Ovary (tissue), 7 donors: ENCODE measurements at regions not wholly inside any gene's neighbourhood (a gene's known extent, or its start where the extent isn't known, plus 50 kb on each side); places are given as distances from the start of the nearest gene placed in this dataset.

ENCODE experiments used
- DNase-seq, 5 donors: peaks; one replicate each; pipeline ENCODE4 v3.0.0-alpha.2; 2019 to 2020
- H3K27ac ChIP-seq, 2 donors: fragments of 200-600 bp; one replicate each; pipeline versions ENCODE4 v1.5.1 to v1.8.0; 2019 to 2022
- H3K27me3 ChIP-seq: fragments of 200-600 bp; one replicate; pipeline ENCODE4 v1.8.0; 2022
- H3K36me3 ChIP-seq: fragments of 200-600 bp; sonication (generic); one replicate; pipeline ENCODE4 v1.5.1; 2019
- H3K4me1 ChIP-seq: one replicate; pipeline ENCODE4 v1.8.1; 2013; ENCODE audit warnings: mild to moderate bottlenecking, moderate library complexity; ENCODE audit not compliant: insufficient read depth
- H3K4me3 ChIP-seq: fragments of 200-600 bp; sonication (generic); one replicate; pipeline ENCODE4 v1.5.1; 2017
- H3K9me3 ChIP-seq, 2 donors: fragments of 200-600 bp in 1 of 2; sonication (generic) in 1 of 2; one replicate each; pipeline versions ENCODE4 v1.5.1 to v1.8.1; 2013 to 2019; ENCODE audit warnings: mild to moderate bottlenecking in 1 of 2, moderate library complexity in 1 of 2
- EP300 ChIP-seq: sonication (generic); formaldehyde crosslinking; IDR thresholded peaks from one replicate; pipeline ENCODE4 v1.6.1; 2017; ENCODE audit warnings: antibody characterized with exemption
- POLR2A ChIP-seq: fragments of 450-650 bp; IDR thresholded peaks from one replicate; pipeline ENCODE4 v1.6.1; 2017; ENCODE audit warnings: antibody characterized with exemption, mild to moderate bottlenecking, moderate library complexity
- WGBS, 3 donors: extraction: QIAGEN DNeasy Blood & Tissue Kit in 1 of 3; methylation state at CpG; one replicate each; pipeline versions ENCODE4 v1.1.5 to v1.1.7; 2013 to 2017; 5-methylcytosine and 5-hydroxymethylcytosine counted together
- intact Hi-C, 4 donors: fragments of 100-400 bp; cut with DNase I; formaldehyde crosslinking; loops; one replicate each; pipeline versions ENCODE4 v1.11.0 to v1.15.1; 2022 to 2023
- TF ChIP-seq, protein P1 (sequence below), 3 donors: fragments of 450-650 bp in 2 of 3; fragments of 200-600 bp in 1 of 3; IDR thresholded peaks; one replicate each; pipeline versions ENCODE4 v1.5.1 to v1.8.0; 2016 to 2022; ENCODE audit warnings: antibody characterized with exemption in 3 of 3, mild to moderate bottlenecking in 1 of 3
- donor health status: DM: no; HTN: no; CAD: no; lungs with moderate emphysema.
- donor health status: DM: no; HTN: no; CAD: no.
- donor health status: Bipolar disorder and iron deficiency.
- donor health status: DM: no; HTN: no; CAD: no.
- donor health status: DM: yes; HTN: yes; CAD: no.

DNA sequence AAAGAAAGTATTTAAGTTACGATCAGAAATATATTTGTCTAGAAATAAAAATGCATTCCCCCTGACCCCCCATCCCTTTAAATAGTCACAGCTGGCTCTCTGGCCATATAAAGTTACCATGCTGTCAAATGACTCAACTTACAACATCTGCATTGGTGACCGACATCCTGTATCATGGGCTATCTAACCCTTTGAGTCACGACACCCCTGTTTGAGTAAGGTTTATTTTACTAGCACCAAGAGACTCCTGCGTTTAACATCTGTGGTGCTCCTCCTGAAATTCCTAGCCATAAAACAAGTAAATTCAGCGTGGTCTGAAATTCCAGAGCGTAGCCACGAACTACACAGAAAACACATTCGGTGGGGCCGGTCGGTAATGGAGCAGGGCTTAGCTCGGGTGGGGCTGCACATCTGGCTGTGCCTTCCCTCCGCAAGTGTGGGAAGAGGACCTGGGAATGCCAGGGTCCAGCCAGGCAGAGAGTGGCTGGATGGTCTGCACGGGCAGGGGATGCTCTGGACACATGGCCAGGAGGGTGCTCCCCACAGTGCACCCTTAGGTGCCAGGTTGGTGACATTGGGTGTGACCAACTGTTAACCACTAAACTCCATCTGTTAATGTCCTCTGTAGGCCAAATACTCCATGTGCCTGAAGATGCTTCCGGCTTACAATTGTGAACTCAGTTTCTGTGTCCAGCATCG, 53.0 kb upstream of the CLDN14 start:
- no peak overlapping the region for H3K27ac ChIP-seq
- H3K27me3 ChIP-seq: no peaks in the 10 kb centered on the region
- DNase-seq: no peak
- no peak overlapping the region for H3K4me3 ChIP-seq
- no peaks in the 10 kb centered on the region for H3K36me3 ChIP-seq
- intact Hi-C loops: no loop called here
- H3K4me1 ChIP-seq: no peaks in the 10 kb centered on the region
- TF ChIP-seq, protein P1, sequence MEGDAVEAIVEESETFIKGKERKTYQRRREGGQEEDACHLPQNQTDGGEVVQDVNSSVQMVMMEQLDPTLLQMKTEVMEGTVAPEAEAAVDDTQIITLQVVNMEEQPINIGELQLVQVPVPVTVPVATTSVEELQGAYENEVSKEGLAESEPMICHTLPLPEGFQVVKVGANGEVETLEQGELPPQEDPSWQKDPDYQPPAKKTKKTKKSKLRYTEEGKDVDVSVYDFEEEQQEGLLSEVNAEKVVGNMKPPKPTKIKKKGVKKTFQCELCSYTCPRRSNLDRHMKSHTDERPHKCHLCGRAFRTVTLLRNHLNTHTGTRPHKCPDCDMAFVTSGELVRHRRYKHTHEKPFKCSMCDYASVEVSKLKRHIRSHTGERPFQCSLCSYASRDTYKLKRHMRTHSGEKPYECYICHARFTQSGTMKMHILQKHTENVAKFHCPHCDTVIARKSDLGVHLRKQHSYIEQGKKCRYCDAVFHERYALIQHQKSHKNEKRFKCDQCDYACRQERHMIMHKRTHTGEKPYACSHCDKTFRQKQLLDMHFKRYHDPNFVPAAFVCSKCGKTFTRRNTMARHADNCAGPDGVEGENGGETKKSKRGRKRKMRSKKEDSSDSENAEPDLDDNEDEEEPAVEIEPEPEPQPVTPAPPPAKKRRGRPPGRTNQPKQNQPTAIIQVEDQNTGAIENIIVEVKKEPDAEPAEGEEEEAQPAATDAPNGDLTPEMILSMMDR (IDR thresholded peaks at IDR 0.05): no peak
- TF ChIP-seq POLR2A (no peak), EP300 (no peak)
- no peaks in the 10 kb centered on the region for H3K9me3 ChIP-seq
- 81 to 87% (median 83%) methylated on average over 15 of the region's 15 CpGs for WGBS, 3 donors

DNA sequence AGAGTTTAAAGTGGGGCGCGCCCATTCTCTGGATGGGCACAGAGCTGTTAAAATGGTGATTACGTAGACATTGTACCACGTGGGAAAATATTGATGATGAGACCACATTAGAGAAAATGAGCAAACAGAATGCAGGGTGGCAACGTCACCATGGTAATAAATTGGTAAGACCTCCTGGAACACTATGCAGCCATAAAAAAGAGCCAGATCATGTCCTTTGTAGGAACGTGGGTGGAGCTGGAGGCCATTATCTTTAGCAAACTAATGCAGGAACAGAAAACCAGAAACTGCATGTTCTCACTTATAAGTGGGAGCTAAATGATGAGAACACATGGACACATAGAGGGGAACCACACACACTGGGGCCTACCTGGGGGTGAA, 53.5 kb upstream of the CLDN14 start:
- H3K27ac ChIP-seq: no peak overlapping the region
- whole genome bisulfite sequencing, 3 donors: 81 to 88% (median 82%) methylated on average over 6 of the region's 6 CpGs
- no peaks in the 10 kb centered on the region for H3K36me3 ChIP-seq
- no peak for DNase-seq
- H3K4me1 ChIP-seq: no peaks in the 10 kb centered on the region
- H3K9me3 ChIP-seq: no peaks in the 10 kb centered on the region
- no peak overlapping the region for H3K4me3 ChIP-seq
- H3K27me3 ChIP-seq: no peaks in the 10 kb centered on the region
- TF ChIP-seq EP300 (no peak), POLR2A (no peak)
- intact Hi-C loops: no loop called here

GRCh38 chr21:36534656-36535055, 54.7 kb upstream of the CLDN14 start:
- Histone ChIP-seq H3K27ac (no peak overlapping the region), H3K36me3 (no peaks in the 10 kb centered on the region), H3K4me3 (no peak overlapping the region), H3K9me3 (no peaks in the 10 kb centered on the region), H3K27me3 (no peaks in the 10 kb centered on the region), H3K4me1 (no peaks in the 10 kb centered on the region)
- no peak for DNase-seq
- 69 to 71% (median 71%) methylated on average over 3 of the region's 3 CpGs for WGBS, 3 donors
- intact Hi-C loops: no loop called here
- TF ChIP-seq POLR2A: no peak
- TF ChIP-seq, protein P1 (IDR thresholded peaks at IDR 0.05): no peak
- no peak for TF ChIP-seq EP300

DNA sequence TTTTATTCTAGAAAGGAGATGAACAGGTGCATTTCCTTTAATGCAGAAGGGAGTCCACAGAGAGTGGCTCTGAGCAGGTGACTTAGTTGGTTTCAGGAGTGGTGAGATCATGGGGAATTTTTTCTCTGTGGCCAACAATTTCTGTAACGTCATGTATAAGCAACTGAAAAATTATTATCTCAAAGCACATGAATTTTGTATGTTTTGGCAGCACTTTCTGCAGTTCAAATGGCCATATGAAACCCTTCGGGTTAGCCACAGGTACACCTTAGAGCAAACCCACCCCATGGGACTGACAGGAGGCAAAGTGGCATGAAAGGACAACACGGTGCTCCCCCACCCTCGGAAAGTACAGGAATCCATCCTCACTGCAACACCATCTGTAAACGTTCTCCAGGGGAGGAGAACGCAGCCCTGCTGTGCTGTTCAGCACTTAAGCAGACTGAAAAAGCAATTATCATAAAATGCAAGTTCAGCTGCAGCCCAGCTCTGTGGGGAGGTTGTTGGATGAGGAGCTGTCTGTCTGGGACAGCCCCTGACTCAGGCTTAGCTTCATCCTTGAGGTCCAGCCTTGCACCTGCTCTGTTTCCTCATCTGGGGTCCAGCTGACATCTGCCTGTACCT, 55.8 kb upstream of the CLDN14 start:
- no peak overlapping the region for H3K4me3 ChIP-seq
- H3K9me3 ChIP-seq: no peaks in the 10 kb centered on the region
- DNase-seq: no peak
- intact Hi-C loops: no loop called here
- H3K36me3 ChIP-seq: no peaks in the 10 kb centered on the region
- H3K27me3 ChIP-seq: no peaks in the 10 kb centered on the region
- TF ChIP-seq, protein P1 (IDR thresholded peaks at IDR 0.05): no peak
- TF ChIP-seq EP300 (no peak), POLR2A (no peak)
- no peak overlapping the region for H3K27ac ChIP-seq
- H3K4me1 ChIP-seq: no peaks in the 10 kb centered on the region
- 11 to 20% (median 16%) methylated on average over 6 of the region's 6 CpGs for WGBS, 3 donors

DNA sequence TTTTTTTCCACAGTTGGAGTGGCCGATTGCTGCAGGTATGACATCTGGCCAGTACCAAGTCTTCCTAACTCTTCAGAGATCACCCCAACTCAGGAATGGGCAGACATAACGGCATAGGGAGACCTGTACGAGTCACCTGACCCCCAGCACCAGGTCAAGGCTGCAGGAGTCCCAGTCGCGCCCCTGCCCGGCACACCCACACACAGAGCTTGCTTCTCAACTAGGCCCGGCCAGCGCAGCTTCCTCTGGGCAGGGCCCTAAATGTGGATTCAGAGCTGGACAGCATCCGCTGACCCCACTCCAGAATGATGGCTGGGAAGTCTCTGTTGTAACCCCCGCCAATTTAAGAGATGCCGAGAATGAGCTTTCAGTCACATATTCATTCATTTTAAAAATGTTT, 58.8 kb upstream of the CLDN14 start:
- intact Hi-C loops: no loop called here
- WGBS, 3 donors: 71 to 83% (median 78%) methylated on average over 11 of the region's 11 CpGs
- H3K36me3 ChIP-seq: no peaks in the 10 kb centered on the region
- DNase-seq: no peak
- no peaks in the 10 kb centered on the region for H3K9me3 ChIP-seq
- H3K27ac ChIP-seq: no peak overlapping the region
- no peaks in the 10 kb centered on the region for H3K4me1 ChIP-seq
- TF ChIP-seq POLR2A: no peak
- no peak for TF ChIP-seq EP300
- TF ChIP-seq, protein P1 (IDR thresholded peaks at IDR 0.05): no peak
- no peak overlapping the region for H3K4me3 ChIP-seq
- H3K27me3 ChIP-seq: no peaks in the 10 kb centered on the region
